PC-3 (cell line): ENCODE measurements at regions not wholly inside any gene's neighbourhood (a gene's known extent, or its start where the extent isn't known, plus 50 kb on each side); places are given as distances from the start of the nearest gene placed in this dataset.

Experiments used
- CTCF ChIP-seq: fragments of 300-600 bp; sonication (generic); conservative IDR thresholded peaks from 2 replicates; pipeline ENCODE4 v1.5.1; 2017; ENCODE audit warnings: antibody characterized with exemption, low read depth, mild to moderate bottlenecking, low read length
- EZH2 ChIP-seq: fragments of 300-600 bp; sonication (generic); IDR thresholded peaks from one replicate; pipeline ENCODE4 v1.6.1; 2017; ENCODE audit warnings: antibody characterized with exemption, mild to moderate bottlenecking, low read length; ENCODE audit not compliant: unreplicated experiment
- EZH2phosphoT487 ChIP-seq: fragments of 300-600 bp; sonication (generic); IDR thresholded peaks from 2 replicates; pipeline ENCODE4 v1.6.1; 2018; ENCODE audit warnings: mild to moderate bottlenecking, antibody characterized with exemption, low read length, borderline replicate concordance

- TF ChIP-seq CTCF (no peak), EZH2 (no peak), EZH2phosphoT487 (no peak)
These were observed 616.2 kb downstream of the GALR1 start for GRCh38 chr18:77865853-77866252.
